ENCODE measurements at regions not wholly inside any gene's neighbourhood (a gene's known extent, or its start where the extent isn't known, plus 50 kb on each side); places are given as distances from the start of the nearest gene placed in this dataset.

DNA sequence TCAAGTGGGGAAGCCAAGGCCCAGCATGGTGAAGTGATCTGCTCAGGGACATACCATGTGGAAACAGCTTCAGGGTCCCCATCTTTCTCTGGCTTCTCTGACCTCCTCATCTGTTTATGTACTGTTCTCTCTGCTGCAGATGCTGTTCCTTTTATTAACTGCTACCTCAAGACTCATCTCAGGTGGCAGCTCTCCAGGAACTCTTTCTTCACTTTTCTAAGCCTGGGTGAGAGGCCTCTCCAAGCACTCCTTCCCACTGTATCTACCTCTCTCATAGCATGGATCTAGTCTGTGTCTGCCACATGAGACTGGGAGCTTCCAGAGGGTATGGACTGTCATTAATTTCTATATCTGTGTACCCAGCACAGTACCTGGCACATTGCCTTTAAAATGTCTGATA, 73.4 kb upstream of the PPM1J start:
- Mint-ChIP-seq H3K9me3 (peaks cover under 1% of the 10 kb centered on the region), H3K36me3 (no peaks in the 10 kb centered on the region), H3K27me3 (peaks cover 9% of the 10 kb centered on the region), H3K4me1 (ENCODE audit: unreplicated experiment) (peaks cover 15% of the 10 kb centered on the region), H3K4me3 (no peak overlapping the region), H3K27ac (no peak overlapping the region)
- TF ChIP-seq, protein P1, sequence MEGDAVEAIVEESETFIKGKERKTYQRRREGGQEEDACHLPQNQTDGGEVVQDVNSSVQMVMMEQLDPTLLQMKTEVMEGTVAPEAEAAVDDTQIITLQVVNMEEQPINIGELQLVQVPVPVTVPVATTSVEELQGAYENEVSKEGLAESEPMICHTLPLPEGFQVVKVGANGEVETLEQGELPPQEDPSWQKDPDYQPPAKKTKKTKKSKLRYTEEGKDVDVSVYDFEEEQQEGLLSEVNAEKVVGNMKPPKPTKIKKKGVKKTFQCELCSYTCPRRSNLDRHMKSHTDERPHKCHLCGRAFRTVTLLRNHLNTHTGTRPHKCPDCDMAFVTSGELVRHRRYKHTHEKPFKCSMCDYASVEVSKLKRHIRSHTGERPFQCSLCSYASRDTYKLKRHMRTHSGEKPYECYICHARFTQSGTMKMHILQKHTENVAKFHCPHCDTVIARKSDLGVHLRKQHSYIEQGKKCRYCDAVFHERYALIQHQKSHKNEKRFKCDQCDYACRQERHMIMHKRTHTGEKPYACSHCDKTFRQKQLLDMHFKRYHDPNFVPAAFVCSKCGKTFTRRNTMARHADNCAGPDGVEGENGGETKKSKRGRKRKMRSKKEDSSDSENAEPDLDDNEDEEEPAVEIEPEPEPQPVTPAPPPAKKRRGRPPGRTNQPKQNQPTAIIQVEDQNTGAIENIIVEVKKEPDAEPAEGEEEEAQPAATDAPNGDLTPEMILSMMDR (conservative IDR thresholded peaks at IDR 0.05): no peak
- DNase-seq (ENCODE audit: extremely low spot score, unreplicated experiment): no peak

DNA sequence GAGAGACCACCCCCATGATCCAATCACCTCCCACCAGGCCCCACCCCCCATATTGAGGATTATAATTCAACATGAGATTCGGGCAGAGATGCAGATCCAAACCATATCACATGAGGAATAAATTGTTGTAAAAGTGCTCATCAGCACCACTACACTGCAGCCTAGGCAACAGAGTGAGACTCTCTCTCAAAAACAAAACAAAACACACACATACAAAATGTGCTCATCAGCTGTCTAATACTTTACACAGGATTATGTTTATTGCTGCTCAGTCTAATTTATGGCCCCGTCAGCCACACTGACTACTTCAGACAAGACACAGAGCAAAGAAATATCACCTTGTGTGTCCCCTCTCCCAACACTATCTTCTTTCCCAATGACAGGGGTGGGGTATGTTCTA, 72.9 kb upstream of the PPM1J start:
- Mint-ChIP-seq H3K27me3 (peaks cover 9% of the 10 kb centered on the region), H3K4me3 (no peak overlapping the region), H3K36me3 (no peaks in the 10 kb centered on the region), H3K9me3 (peaks cover 4% of the 10 kb centered on the region), H3K27ac (no peak overlapping the region), H3K4me1 (ENCODE audit: unreplicated experiment) (peaks cover 15% of the 10 kb centered on the region)
- no peak for DNase-seq (ENCODE audit: extremely low spot score, unreplicated experiment)
- TF ChIP-seq, protein P1 (conservative IDR thresholded peaks at IDR 0.05): no peak

DNA sequence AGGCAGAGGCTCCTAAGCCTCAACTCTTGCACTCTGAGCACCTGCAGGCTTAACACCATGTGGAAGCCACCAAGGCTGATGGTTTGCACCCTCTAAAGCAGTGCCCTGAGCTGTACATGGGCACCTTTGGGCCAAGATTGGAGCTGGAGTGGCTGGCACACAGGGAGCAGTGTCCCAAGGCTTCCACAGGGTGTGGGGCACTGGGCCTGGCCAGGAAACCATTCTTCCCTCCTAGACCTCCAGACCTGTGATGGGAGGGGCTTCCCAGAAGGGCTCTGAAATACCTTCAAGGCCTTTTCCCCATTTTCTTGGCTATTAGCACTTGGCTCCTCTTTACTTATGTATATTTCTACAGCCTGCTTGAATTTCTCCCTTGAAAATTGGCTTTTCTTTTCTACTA, 67.9 kb upstream of the PPM1J start:
- Mint-ChIP-seq H3K27me3 (peaks cover 6% of the 10 kb centered on the region), H3K4me1 (ENCODE audit: unreplicated experiment) (peaks cover 4% of the 10 kb centered on the region), H3K36me3 (no peaks in the 10 kb centered on the region), H3K4me3 (no peak overlapping the region), H3K27ac (no peak overlapping the region), H3K9me3 (peaks cover 4% of the 10 kb centered on the region)
- DNase-seq (ENCODE audit: extremely low spot score, unreplicated experiment): no peak
- TF ChIP-seq, protein P1 (conservative IDR thresholded peaks at IDR 0.05): no peak

DNA sequence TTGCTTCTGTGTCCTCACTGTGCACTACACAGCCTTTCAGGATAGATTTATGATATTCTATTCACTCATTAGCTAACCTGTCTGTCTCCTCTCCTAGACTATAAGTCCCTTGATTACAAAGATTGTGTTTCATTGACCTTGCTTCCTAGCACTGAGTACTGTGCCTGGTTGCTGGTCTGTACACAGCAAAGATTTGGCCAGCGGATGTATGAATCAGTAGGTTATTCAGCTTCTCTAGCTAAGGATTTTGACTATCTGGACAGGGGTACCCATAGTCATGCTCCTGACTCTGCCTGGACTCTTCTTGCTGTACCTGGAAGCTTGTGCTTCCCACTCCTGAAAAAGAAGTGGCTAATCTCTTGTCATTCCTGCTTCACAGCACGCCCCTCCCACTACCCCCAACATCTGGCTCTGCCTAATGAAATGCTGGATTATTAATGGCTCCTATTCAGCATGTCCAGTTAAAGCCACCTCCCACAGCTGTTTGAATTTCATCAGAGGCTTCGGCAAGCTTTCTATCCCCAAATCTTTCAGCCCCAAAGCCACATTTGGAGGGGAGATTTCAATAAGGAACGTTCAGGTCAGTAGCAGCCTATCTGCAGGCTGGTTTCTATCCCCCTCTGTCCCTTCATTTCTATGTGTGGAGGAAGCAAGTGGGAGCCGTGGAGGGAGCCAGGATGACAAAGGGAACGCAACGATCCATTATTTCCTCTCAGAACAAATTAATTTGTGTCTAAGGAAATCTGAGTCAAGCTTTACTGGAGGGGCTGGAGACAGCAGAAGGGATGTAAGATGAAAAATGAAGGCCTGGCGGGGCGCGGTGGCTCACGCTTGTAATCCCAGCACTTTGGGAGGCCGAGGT, 64.8 kb upstream of the PPM1J start:
- DNase-seq (ENCODE audit: extremely low spot score, unreplicated experiment): no peak
- Mint-ChIP-seq H3K27me3 (peaks cover 7% of the 10 kb centered on the region), H3K4me3 (no peak overlapping the region), H3K4me1 (ENCODE audit: unreplicated experiment) (peaks cover 4% of the 10 kb centered on the region), H3K9me3 (peaks cover 4% of the 10 kb centered on the region), H3K36me3 (no peaks in the 10 kb centered on the region), H3K27ac (no peak overlapping the region)
- TF ChIP-seq, protein P1 (conservative IDR thresholded peaks at IDR 0.05): no peak

DNA sequence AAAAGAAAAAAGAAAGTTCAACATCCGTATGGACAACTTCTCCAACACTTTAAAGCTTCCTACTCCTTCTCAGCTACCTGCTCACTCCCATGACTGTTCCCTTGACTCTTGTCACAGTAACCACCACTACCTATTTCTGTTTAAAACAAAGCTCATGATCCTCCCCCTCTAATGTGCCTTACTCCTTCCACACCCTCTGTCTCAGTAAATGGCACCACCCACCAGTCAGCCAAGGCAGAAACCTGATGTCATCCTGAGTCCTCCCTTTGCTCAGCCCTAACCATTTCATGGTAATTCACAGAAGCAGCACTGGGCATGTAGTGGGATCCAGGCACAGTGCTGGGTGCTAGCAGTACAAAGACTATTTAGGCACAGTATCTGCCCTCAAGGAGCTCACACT, 63.0 kb upstream of the PPM1J start:
- peaks cover 7% of the 10 kb centered on the region for H3K27me3 Mint-ChIP-seq

More for the DNA sequence above, 63.0 kb upstream of the PPM1J start:
- Mint-ChIP-seq H3K4me1 (ENCODE audit: unreplicated experiment) (peaks cover 4% of the 10 kb centered on the region), H3K27ac (no peak overlapping the region), H3K36me3 (no peaks in the 10 kb centered on the region), H3K9me3 (no peaks in the 10 kb centered on the region), H3K4me3 (no peak overlapping the region)
- DNase-seq (ENCODE audit: extremely low spot score, unreplicated experiment): no peak
- TF ChIP-seq, protein P1 (conservative IDR thresholded peaks at IDR 0.05): no peak

Measured in type B pancreatic cell (in vitro differentiated cells).